Stromal cell of bone marrow (primary cell): ENCODE measurements at regions not wholly inside any gene's neighbourhood (a gene's known extent, or its start where the extent isn't known, plus 50 kb on each side); places are given as distances from the start of the nearest gene placed in this dataset.

ENCODE experiments used
- DNase-seq: peaks from one replicate; pipeline ENCODE4 v3.0.0-alpha.2; 2012; ENCODE audit warnings: low read depth

- no peak for DNase-seq
Observed at GRCh38 chr5:148913493-148913892, 87.1 kb downstream of the ADRB2 start.

- no peak for DNase-seq
Observed at GRCh38 chr5:148913985-148914431, 87.6 kb downstream of the ADRB2 start.

- no peak for DNase-seq
Observed at GRCh38 chr5:148915224-148915817, 88.9 kb downstream of the ADRB2 start.

GRCh38 chr5:148920646-148921288, 94.4 kb downstream of the ADRB2 start:
- DNase-seq, result no peak

GRCh38 chr5:148921350-148921749, 94.9 kb downstream of the ADRB2 start:
- DNase-seq, result no peak

GRCh38 chr5:148922606-148923005, 96.2 kb downstream of the ADRB2 start:
- DNase-seq, result no peak

GRCh38 chr5:148923023-148923422, 96.6 kb downstream of the ADRB2 start:
- DNase-seq, result no peak

DNA sequence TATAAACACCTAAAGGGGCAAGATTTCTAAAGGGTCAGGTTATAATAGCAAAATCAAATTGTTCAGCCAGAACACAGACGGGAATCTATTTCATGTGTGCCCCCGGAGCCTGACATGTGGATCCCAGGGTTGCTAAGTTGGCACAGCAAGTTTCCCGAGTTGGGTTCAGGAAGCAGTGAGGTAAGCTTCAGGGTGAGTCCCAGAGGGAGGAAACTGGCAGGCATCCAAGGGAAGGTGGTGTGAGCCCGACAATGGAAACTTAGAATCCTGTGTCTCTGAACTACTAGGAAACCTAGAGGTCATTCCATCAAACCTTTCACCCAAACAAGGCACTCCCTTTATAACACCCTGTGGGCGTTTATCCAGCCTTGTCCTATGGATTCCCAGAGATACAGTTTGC, 98.4 kb downstream of the ADRB2 start:
- no peak for DNase-seq

DNA sequence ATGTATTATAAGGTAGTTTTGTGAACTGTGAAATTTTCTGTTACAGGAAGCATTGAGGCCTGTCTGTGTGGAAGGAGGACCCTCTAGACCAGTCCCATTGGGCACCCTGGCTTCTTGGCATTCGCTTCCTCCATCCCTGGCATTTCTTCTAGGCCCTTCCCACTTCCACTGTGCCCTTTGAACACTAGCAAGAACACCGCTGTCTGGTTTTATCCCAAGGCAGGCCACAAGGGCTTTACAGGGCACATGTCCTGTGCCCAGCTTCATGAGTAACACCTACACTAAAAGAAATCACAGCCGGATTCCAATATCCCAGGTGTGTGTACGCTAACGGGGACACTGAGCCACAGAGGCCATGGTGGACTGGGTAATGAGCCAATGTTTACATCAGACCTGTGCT, 99.8 kb downstream of the ADRB2 start:
- DNase-seq, result no peak

DNA sequence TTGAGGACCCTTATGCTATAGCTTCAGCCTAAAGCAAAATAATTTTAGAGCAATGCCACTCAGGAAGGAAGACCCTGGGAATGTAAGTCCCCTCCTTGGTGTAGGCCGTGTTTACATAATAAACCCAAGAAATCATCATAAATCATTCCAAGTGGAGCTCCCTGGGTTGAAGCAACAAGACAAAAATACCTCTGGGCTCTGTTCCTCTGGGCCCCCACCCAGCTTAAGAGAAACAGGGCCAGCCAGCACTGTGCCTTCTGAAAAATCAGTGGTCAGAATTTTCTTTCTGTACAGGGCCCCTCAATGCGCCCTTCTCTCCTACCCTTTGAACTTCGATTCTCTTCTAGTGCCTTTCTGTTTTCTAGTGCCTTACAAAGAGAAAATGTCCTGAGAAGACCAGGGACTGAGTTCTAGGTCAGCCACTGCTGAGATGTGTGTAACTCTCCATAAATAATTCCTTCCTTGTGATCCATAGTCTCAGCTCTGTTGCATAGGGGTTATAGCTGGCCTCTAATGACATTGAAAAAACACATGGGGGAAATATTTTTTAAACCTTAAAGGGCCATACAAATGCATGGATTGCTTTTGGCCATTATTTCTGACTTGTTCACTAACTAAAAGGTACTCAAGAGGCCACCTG, 101.0 kb downstream of the ADRB2 start:
- no peak for DNase-seq

DNA sequence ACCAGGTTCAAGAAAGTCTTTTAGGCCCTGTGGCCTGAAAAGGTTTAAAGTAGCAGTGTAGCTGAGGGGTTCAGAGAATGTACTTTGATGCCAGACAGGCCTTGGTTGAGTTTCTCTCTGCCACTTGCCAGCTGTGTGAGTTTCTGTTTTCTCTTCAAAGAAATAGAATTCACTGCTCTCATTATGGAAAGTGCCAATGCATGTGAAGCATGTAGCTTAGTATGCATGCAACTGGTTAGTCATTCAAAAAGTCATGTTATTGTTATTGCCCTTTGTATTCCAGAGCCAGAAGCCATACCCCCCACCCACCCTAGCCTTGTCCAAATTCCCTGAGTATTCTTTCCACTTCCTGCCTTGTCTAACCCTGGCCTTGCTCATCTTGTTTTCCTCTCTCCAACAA, 101.7 kb downstream of the ADRB2 start:
- DNase-seq, result no peak

- no peak for DNase-seq
Observed at GRCh38 chr5:148931453-148932057, 105.1 kb downstream of the ADRB2 start.

GRCh38 chr5:148932355-148932935, 106.0 kb downstream of the ADRB2 start:
- DNase-seq, result no peak

DNA sequence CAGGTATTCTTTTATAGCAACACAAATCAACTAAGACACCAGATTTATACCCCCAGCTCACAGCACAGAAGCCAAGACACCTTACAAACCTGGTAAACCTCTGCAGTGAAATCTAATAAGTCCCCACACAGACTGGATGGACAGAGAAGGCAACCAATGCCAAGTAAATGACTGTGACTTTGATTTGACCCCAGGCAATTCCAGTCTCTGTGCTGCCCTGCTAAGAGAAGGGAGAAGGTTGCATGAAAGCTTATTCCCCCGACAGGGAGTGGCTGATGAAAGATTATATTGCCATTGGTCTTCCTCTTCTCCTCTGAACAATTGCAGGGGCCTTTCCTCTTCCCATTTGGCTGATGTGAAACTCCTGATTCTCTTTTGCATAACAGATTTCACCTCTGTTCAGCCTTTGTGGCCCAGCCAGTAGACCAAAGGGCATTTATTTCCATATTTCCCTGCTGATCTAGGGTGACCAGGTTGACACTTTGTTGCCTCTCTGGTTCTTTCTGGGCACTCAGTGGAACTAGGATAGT, 107.6 kb downstream of the ADRB2 start:
- no peak for DNase-seq

DNA sequence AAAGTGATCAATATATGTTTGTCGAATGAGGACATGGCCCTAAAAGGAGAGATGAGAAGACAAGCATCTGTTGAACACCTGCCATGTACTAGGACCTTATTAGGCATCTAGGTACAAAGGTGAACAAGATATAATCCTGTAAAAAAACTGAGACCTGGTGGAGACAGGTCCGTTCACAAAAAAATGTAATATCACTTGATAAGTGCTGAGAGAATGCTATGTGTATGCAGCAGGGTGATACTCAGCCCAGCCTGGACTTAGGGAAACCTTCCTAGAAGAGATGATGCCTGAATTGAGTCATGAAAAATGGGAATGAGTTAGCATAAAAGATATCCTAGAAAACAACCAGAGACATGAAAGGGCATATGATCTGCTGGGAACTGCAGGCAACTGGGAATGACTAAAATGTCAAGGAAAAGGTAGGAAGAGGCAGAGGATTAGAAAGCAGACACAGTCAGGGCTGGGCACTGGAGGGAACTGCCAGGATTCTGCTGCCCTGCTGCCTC, 108.5 kb downstream of the ADRB2 start:
- DNase-seq, result no peak

- no peak for DNase-seq
Observed at GRCh38 chr5:148937239-148937638, 110.8 kb downstream of the ADRB2 start.

- DNase-seq, result no peak
Observed at GRCh38 chr5:148937830-148938521, 111.6 kb downstream of the ADRB2 start.

DNA sequence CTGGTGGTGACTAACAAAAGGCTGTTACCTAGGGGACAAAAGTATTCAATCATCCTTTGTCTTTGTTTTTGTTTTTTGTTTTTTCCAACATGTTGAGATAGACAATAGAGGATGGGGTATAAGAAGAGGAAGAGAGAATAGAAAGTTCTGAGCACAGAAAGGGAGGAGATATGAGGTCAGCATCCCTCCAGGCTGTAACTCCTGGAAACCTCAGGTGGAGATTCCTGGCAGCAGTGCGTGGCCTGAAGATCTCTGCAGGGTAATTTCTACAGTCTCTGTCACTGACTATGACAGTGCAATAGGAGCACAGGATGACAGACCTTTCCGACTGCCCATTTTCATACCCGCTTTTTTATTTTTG, 112.1 kb downstream of the ADRB2 start:
- DNase-seq, result no peak

- peak; percentile 77 for DNase-seq
Observed at GRCh38 chr5:148939676-148940075, 113.3 kb downstream of the ADRB2 start.

- DNase-seq, result no peak
Observed at GRCh38 chr5:148941810-148942209, 115.4 kb downstream of the ADRB2 start.

DNA sequence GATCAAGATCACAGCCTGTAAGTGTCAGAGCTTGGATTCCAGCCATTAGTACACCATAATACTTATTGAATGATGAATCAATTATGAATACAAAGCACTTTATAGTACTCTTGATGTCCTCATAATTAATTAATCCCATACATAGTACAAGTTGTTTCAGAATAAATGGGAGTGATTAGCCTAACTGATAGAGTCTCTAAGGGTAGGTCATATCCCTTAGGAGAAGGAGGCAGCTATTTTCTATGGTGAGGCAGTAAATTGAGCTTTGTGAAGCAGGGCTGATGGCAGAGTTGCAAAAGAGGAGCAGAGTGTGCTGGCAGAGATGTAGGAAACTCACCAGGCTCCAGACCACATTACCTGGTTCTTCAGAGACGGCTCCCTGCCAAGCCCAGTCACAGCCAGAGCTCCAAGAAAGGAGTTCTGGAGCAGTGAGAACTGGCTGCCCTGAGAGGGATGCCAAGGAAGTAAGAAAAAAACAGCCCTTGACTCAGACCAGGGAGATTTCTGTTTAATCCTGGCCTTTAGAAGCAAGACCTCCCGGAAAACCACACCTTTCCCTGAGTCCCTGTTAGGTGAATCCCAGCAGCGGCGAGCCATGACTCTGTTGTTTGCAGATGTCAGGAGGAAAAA, 112.9 kb downstream of the SH3TC2 start:
- no peak for DNase-seq
